Mesendoderm (in vitro differentiated cells): ENCODE measurements at regions not wholly inside any gene's neighbourhood (a gene's known extent, or its start where the extent isn't known, plus 50 kb on each side); places are given as distances from the start of the nearest gene placed in this dataset.

Experiments
- DNase-seq: peaks from one replicate; pipeline ENCODE4 v3.0.0; 2013
- H2AK5ac ChIP-seq: 2 replicates; pipeline ENCODE4 v1.6.1; 2013; ENCODE audit warnings: low read length, inconsistent platforms
- H2BK120ac ChIP-seq: 2 replicates; pipeline ENCODE4 v1.6.1; 2013; ENCODE audit warnings: low read depth, mild to moderate bottlenecking, low read length, moderate library complexity, mixed read lengths
- H2BK15ac ChIP-seq: replicated peaks from 2 replicates; pipeline ENCODE4 v1.6.1; 2013; ENCODE audit warnings: low read depth, mild to moderate bottlenecking, moderate library complexity
- H2BK5ac ChIP-seq: 2 replicates; pipeline ENCODE4 v1.6.1; 2013; ENCODE audit warnings: low read length, inconsistent platforms
- H3K18ac ChIP-seq: 2 replicates; pipeline ENCODE4 v1.6.1; 2013; ENCODE audit warnings: mild to moderate bottlenecking, low read length, mixed read lengths
- H3K23ac ChIP-seq: one replicate; pipeline ENCODE4 v1.6.1; 2013; ENCODE audit warnings: low read length
- H3K27ac ChIP-seq: 2 replicates; pipeline ENCODE4 v1.5.1; 2013; ENCODE audit warnings: low read depth, mild to moderate bottlenecking, inconsistent platforms, low read length, moderate library complexity
- H3K27me3 ChIP-seq: 2 replicates; pipeline ENCODE4 v1.6.1; 2013; ENCODE audit warnings: low read length, control low read depth, mild to moderate bottlenecking, inconsistent platforms; ENCODE audit not compliant: insufficient read depth, poor library complexity
- H3K36me3 ChIP-seq: 2 replicates; pipeline ENCODE4 v1.6.1; 2013; ENCODE audit warnings: low read length, inconsistent platforms; ENCODE audit not compliant: control insufficient read depth, insufficient read depth
- H3K4ac ChIP-seq: one replicate; pipeline ENCODE4 v1.6.1; 2013; ENCODE audit warnings: low read depth, mild to moderate bottlenecking, low read length, moderate library complexity
- H3K4me1 ChIP-seq: 2 replicates; pipeline ENCODE4 v1.6.1; 2013; ENCODE audit warnings: low read depth, low read length, inconsistent platforms; ENCODE audit not compliant: control insufficient read depth
- H3K4me2 ChIP-seq: 2 replicates; pipeline ENCODE4 v1.6.1; 2013; ENCODE audit warnings: low read length
- H3K4me3 ChIP-seq: 2 replicates; pipeline ENCODE4 v1.5.1; 2013; ENCODE audit warnings: mild to moderate bottlenecking, low read length
- H3K56ac ChIP-seq: one replicate; pipeline ENCODE4 v1.6.1; 2013; ENCODE audit warnings: low read length
- H3K79me1 ChIP-seq: 2 replicates; pipeline ENCODE4 v1.6.1; 2013; ENCODE audit warnings: low read length, inconsistent platforms
- H3K79me2 ChIP-seq: 2 replicates; pipeline ENCODE4 v1.6.1; 2013; ENCODE audit warnings: mild to moderate bottlenecking, low read length; ENCODE audit not compliant: control insufficient read depth, insufficient read depth
- H3K9ac ChIP-seq: 2 replicates; pipeline ENCODE4 v1.6.1; 2013; ENCODE audit warnings: low read length, inconsistent platforms
- H4K5ac ChIP-seq: one replicate; pipeline ENCODE4 v1.6.1; 2013; ENCODE audit warnings: low read length
- H4K8ac ChIP-seq: one replicate; pipeline ENCODE4 v1.6.1; 2013; ENCODE audit warnings: low read depth, mild to moderate bottlenecking, control low read depth, low read length, moderate library complexity
- WGBS: extraction: QIAGEN DNeasy Blood & Tissue Kit; methylation state at CpG from one replicate; pipeline ENCODE4 v1.1.7; 2013; ENCODE audit warnings: low lambda C conversion rate, missing lambda C conversion rate; ENCODE audit not compliant: insufficient coverage; ENCODE audit errors: extremely low coverage; 5-methylcytosine and 5-hydroxymethylcytosine counted together

DNA sequence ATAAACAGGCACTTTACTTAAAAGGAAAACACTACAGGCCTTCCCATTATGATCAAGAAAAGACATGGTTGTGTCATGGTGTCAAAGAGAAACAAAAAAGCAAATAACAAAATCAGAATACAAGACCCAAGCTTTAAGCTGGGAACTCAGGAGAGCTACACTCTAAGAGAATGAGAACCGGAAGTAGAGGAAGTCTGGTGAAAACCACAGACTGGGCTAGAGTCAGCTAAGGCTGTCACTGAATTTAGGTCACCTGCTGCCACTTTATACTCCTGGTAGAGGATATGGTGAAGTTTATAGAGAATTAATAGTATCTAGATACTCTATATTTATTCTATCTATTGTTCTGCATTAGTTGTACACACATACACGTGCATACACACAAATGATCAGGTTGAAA is 971.7 kb downstream of the FLRT2 start:
- Histone ChIP-seq H3K4ac (no peak overlapping the region), H3K79me1 (no peaks in the 10 kb centered on the region), H3K9ac (no peak overlapping the region), H4K8ac (no peak overlapping the region), H3K4me2 (no peak overlapping the region), H3K36me3 (no peaks in the 10 kb centered on the region), H3K18ac (no peak overlapping the region), H2BK120ac (no peak overlapping the region), H2AK5ac (no peak overlapping the region), H3K27me3 (no peaks in the 10 kb centered on the region), H2BK15ac (no peak overlapping the region), H3K27ac (no peak overlapping the region), H4K5ac (no peak overlapping the region), H3K56ac (no peak overlapping the region), H2BK5ac (no peak overlapping the region), H3K4me3 (no peak overlapping the region), H3K23ac (no peak overlapping the region), H3K4me1 (no peaks in the 10 kb centered on the region), H3K79me2 (no peaks in the 10 kb centered on the region)
- WGBS: no CpG with 5 or more reads among the region's 2 CpGs
- no peak for DNase-seq

DNA sequence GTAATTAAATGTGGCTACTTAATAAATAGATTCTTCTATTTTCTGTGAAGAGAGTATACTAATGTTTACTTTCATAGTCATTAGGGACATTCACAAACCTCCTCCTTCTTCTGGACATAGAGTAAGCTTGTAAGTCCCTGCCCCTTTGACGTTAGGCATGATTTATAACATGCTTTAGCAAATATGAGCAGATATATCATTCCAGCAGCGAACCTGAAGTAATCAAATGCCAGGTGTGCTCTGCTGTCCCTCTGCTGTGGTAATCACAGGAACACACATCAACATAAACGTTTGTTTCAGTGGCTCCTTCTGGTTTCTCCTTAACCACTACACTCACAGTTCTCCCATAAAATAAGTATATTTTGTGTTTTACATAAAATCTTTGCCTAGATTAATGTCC is 961.8 kb downstream of the FLRT2 start:
- H2BK5ac ChIP-seq: no peak overlapping the region
- H2BK15ac ChIP-seq: no peak overlapping the region
- no peak overlapping the region for H3K4ac ChIP-seq
- no peaks in the 10 kb centered on the region for H3K27me3 ChIP-seq
- no peaks in the 10 kb centered on the region for H3K79me1 ChIP-seq
- H3K23ac ChIP-seq: no peak overlapping the region
- no peak overlapping the region for H3K27ac ChIP-seq
- WGBS: no CpG with 5 or more reads among the region's 3 CpGs
- H3K18ac ChIP-seq: no peak overlapping the region
- no peak overlapping the region for H3K4me3 ChIP-seq
- no peak overlapping the region for H3K56ac ChIP-seq
- H4K5ac ChIP-seq: no peak overlapping the region
- H3K4me2 ChIP-seq: no peak overlapping the region
- no peak for DNase-seq
- no peak overlapping the region for H4K8ac ChIP-seq
- no peak overlapping the region for H3K9ac ChIP-seq
- no peaks in the 10 kb centered on the region for H3K79me2 ChIP-seq
- no peaks in the 10 kb centered on the region for H3K4me1 ChIP-seq
- H3K36me3 ChIP-seq: no peaks in the 10 kb centered on the region
- no peak overlapping the region for H2BK120ac ChIP-seq
- no peak overlapping the region for H2AK5ac ChIP-seq

DNA sequence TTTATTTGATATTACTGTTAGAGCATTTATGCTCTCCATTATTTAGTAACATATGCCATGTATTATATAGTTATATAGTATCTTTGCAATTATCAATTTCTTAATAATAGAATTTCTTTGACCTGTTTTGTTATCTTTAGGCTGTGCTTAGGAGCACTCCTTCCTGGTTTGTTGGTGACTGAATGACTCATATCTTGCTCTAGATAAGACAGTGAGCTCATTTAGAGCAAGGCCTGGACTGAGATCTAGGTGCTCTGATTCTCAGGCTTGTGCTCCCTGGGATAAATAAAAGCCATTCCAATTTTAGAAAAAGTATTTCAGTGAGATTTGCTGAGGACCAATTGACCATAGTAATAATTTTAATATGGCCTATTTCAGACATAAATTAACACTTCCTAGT is 951.2 kb downstream of the FLRT2 start:
- H3K4ac ChIP-seq: no peak overlapping the region
- no peaks in the 10 kb centered on the region for H3K79me1 ChIP-seq
- no peak overlapping the region for H4K8ac ChIP-seq
- no peak overlapping the region for H3K18ac ChIP-seq
- H3K23ac ChIP-seq: no peak overlapping the region
- no peak overlapping the region for H3K27ac ChIP-seq
- no peak overlapping the region for H3K56ac ChIP-seq
- no peaks in the 10 kb centered on the region for H3K4me1 ChIP-seq
- no peak overlapping the region for H2BK5ac ChIP-seq
- no peaks in the 10 kb centered on the region for H3K36me3 ChIP-seq
- no peak overlapping the region for H3K9ac ChIP-seq
- no peak overlapping the region for H3K4me2 ChIP-seq
- no peaks in the 10 kb centered on the region for H3K27me3 ChIP-seq
- H2BK120ac ChIP-seq: no peak overlapping the region
- peak; percentile 72 for DNase-seq
- no peak overlapping the region for H2BK15ac ChIP-seq
- no peak overlapping the region for H4K5ac ChIP-seq
- H3K4me3 ChIP-seq: no peak overlapping the region
- no peak overlapping the region for H2AK5ac ChIP-seq
- no peaks in the 10 kb centered on the region for H3K79me2 ChIP-seq

GRCh38 chr14:86464341-86464740 is 934.4 kb downstream of the FLRT2 start:
- Histone ChIP-seq H3K36me3 (no peaks in the 10 kb centered on the region), H3K56ac (no peak overlapping the region), H3K27ac (no peak overlapping the region), H2AK5ac (no peak overlapping the region), H4K5ac (no peak overlapping the region), H3K4ac (no peak overlapping the region), H2BK5ac (no peak overlapping the region), H3K18ac (no peak overlapping the region), H3K79me2 (no peaks in the 10 kb centered on the region), H4K8ac (no peak overlapping the region), H3K23ac (no peak overlapping the region), H3K27me3 (no peaks in the 10 kb centered on the region), H3K79me1 (no peaks in the 10 kb centered on the region), H3K9ac (no peak overlapping the region), H3K4me2 (no peak overlapping the region), H2BK15ac (no peak overlapping the region), H3K4me1 (no peaks in the 10 kb centered on the region), H2BK120ac (no peak overlapping the region), H3K4me3 (no peak overlapping the region)
- no peak for DNase-seq
- no CpG with 5 or more reads among the region's 5 CpGs for WGBS

- Histone ChIP-seq H2BK120ac (no peak overlapping the region), H3K23ac (no peak overlapping the region), H3K4me2 (no peak overlapping the region), H3K27me3 (no peaks in the 10 kb centered on the region), H3K4me3 (no peak overlapping the region), H2AK5ac (no peak overlapping the region), H2BK5ac (no peak overlapping the region), H4K5ac (no peak overlapping the region), H3K56ac (no peak overlapping the region), H2BK15ac (no peak overlapping the region), H3K9ac (no peak overlapping the region), H3K79me1 (no peaks in the 10 kb centered on the region), H3K4ac (no peak overlapping the region), H4K8ac (no peak overlapping the region), H3K36me3 (no peaks in the 10 kb centered on the region), H3K18ac (no peak overlapping the region), H3K79me2 (no peaks in the 10 kb centered on the region), H3K4me1 (no peaks in the 10 kb centered on the region), H3K27ac (no peak overlapping the region)
- DNase-seq: peak; percentile 74
- WGBS: no CpG with 5 or more reads among the region's 1 CpG
Observed at GRCh38 chr14:86462193-86462753, 932.3 kb downstream of the FLRT2 start.

DNA sequence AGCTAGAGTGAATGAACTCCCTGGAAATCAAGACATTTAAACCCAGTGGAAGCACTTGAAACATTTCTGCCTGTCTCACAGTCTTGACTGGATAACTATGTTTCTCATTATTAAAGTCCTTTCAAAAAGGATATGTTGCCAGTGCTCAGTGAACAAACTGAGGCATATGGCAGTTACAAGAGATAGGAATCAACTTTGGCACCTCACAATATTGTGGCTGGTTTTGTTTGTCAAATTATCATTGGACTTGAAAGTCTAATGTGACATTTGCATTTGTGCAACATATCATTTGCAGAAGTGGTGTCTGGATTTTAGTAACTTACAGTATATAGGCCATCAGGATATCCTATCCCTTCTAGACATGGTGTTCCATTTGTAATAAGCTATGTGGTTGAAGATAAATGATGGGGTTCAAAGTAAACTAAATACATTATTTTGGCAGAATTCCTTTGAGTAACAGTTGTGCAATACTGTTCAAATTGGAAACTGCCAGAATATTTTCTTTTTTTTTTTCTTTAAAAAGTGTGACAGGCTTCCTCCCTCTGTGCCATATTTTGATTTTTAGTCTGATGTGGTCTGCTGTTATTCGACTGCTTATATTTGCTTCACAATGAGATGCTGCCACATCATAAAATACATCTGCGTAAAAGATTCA is 927.7 kb downstream of the FLRT2 start:
- no peak for DNase-seq
- H3K79me2 ChIP-seq: no peaks in the 10 kb centered on the region
- H3K4me2 ChIP-seq: no peak overlapping the region
- no peak overlapping the region for H3K4ac ChIP-seq
- no peak overlapping the region for H3K4me3 ChIP-seq
- no peaks in the 10 kb centered on the region for H3K79me1 ChIP-seq
- H3K36me3 ChIP-seq: no peaks in the 10 kb centered on the region
- H3K4me1 ChIP-seq: no peaks in the 10 kb centered on the region
- H4K5ac ChIP-seq: no peak overlapping the region
- no peak overlapping the region for H2BK5ac ChIP-seq
- WGBS: no CpG with 5 or more reads among the region's 2 CpGs
- no peak overlapping the region for H3K23ac ChIP-seq
- H3K27ac ChIP-seq: no peak overlapping the region
- no peak overlapping the region for H3K56ac ChIP-seq
- H3K27me3 ChIP-seq: no peaks in the 10 kb centered on the region
- no peak overlapping the region for H3K9ac ChIP-seq
- no peak overlapping the region for H4K8ac ChIP-seq
- H2BK15ac ChIP-seq: no peak overlapping the region
- no peak overlapping the region for H2AK5ac ChIP-seq
- no peak overlapping the region for H2BK120ac ChIP-seq
- H3K18ac ChIP-seq: no peak overlapping the region
